Keratinocyte (primary cell): ENCODE measurements at regions not wholly inside any gene's neighbourhood (a gene's known extent, or its start where the extent isn't known, plus 50 kb on each side); places are given as distances from the start of the nearest gene placed in this dataset.

Experiments used
- DNase-seq: peaks from one replicate; pipeline ENCODE4 v3.0.0-alpha.2; 2011; ENCODE audit warnings: low read depth, missing footprints, low spot score
- FAIRE-seq: peaks from 2 replicates; lab custom pipeline; 2011; peaks lifted over from hg19 to GRCh38; lab: Jason Lieb, UNC
- H2AFZ ChIP-seq: 2 replicates; pipeline ENCODE4 v1.6.0; 2012; ENCODE audit warnings: low read length, control low read depth, inconsistent platforms; ENCODE audit not compliant: control insufficient read depth
- H3K27ac ChIP-seq: 2 replicates; pipeline ENCODE4 v1.5.1; 2011; ENCODE audit warnings: low read length; ENCODE audit not compliant: control insufficient read depth, insufficient read depth
- H3K27me3 ChIP-seq: 3 replicates; pipeline ENCODE4 v1.6.0; 2011; ENCODE audit warnings: low read length; ENCODE audit not compliant: control insufficient read depth, insufficient read depth; ENCODE audit errors: extremely low read depth
- H3K36me3 ChIP-seq, 2 experiments: 2 replicates in 1 of 2; 3 replicates in 1 of 2; pipeline ENCODE4 v1.5.1; 2011; ENCODE audit warnings: low read length in 2 of 2, mild to moderate bottlenecking in 1 of 2; ENCODE audit not compliant: control insufficient read depth in 2 of 2, insufficient read depth in 2 of 2; ENCODE audit errors: extremely low read depth in 1 of 2
- H3K4me1 ChIP-seq: 3 replicates; pipeline ENCODE4 v1.5.1; 2011; ENCODE audit warnings: low read length; ENCODE audit not compliant: control insufficient read depth, insufficient read depth; ENCODE audit errors: extremely low read depth
- H3K4me2 ChIP-seq: 3 replicates; pipeline ENCODE4 v1.6.0; 2011; ENCODE audit warnings: low read depth, low read length; ENCODE audit not compliant: control insufficient read depth, insufficient read depth; ENCODE audit errors: extremely low read depth
- H3K4me3 ChIP-seq, 3 experiments: fragments of 200-600 bp in 1 of 3; sonication (generic) in 1 of 3; 2 replicates in 2 of 3; 3 replicates in 1 of 3; pipeline ENCODE4 v1.5.1; 2011 to 2016; ENCODE audit warnings: low read length in 3 of 3, mild to moderate bottlenecking in 3 of 3, control low read depth in 2 of 3, inconsistent platforms in 1 of 3, low read depth in 1 of 3, mixed read lengths in 1 of 3, mixed run types in 1 of 3, moderate library complexity in 1 of 3; ENCODE audit not compliant: control insufficient read depth in 2 of 3, insufficient read depth in 2 of 3; ENCODE audit errors: extremely low read depth in 1 of 3
- H3K79me2 ChIP-seq: 2 replicates; pipeline ENCODE4 v1.6.0; 2012; ENCODE audit warnings: low read length; ENCODE audit not compliant: control insufficient read depth, insufficient read depth
- H3K9ac ChIP-seq: 3 replicates; pipeline ENCODE4 v1.6.0; 2011; ENCODE audit warnings: low read length; ENCODE audit not compliant: control insufficient read depth, insufficient read depth; ENCODE audit errors: extremely low read depth
- H3K9me1 ChIP-seq: 3 replicates; pipeline ENCODE4 v1.6.0; 2011; ENCODE audit warnings: low read length; ENCODE audit not compliant: control insufficient read depth, insufficient read depth; ENCODE audit errors: extremely low read depth
- H3K9me3 ChIP-seq: 2 replicates; pipeline ENCODE4 v1.5.1; 2012; ENCODE audit warnings: low read depth, low read length; ENCODE audit not compliant: control insufficient read depth
- H4K20me1 ChIP-seq: 3 replicates; pipeline ENCODE4 v1.6.0; 2011; ENCODE audit warnings: low read length; ENCODE audit not compliant: control insufficient read depth, insufficient read depth; ENCODE audit errors: extremely low read depth
- CTCF ChIP-seq, 3 experiments: IDR thresholded peaks in 1 of 3; conservative IDR thresholded peaks in 1 of 3; optimal IDR thresholded peaks in 1 of 3; 2 replicates in 2 of 3; 3 replicates in 1 of 3; pipeline versions ENCODE3 to v1.5.1; 2011; ENCODE audit warnings: low read length in 3 of 3, mild to moderate bottlenecking in 3 of 3, moderate library complexity in 2 of 3, control low read depth in 1 of 3, inconsistent platforms in 1 of 3; ENCODE audit not compliant: insufficient read depth in 2 of 3; ENCODE audit errors: extremely low read depth in 1 of 3
- EZH2 ChIP-seq: IDR thresholded peaks from one replicate; pipeline ENCODE4 v1.6.1; 2012; ENCODE audit warnings: inconsistent platforms, mild to moderate bottlenecking, low read length, moderate library complexity
- dilution Hi-C: fragments of 300-500 bp; cut with MboI; formaldehyde crosslinking; loops from one replicate; pipeline ENCODE4 v1.7.0; 2020; ENCODE audit warnings: low sequenced_read_pairs; ENCODE audit not compliant: extremely low pct_ligation_motif_present

GRCh38 chr2:120628248-120628647 is 107.4 kb upstream of the GLI2 start:
- H3K9ac ChIP-seq = no peak overlapping the region
- TF ChIP-seq EZH2 = no peak
- dilution Hi-C loops = no loop called here
- no peaks in the 10 kb centered on the region for H3K36me3 ChIP-seq
- H3K4me2 ChIP-seq = no peak overlapping the region
- H3K4me1 ChIP-seq = peaks cover 9% of the 10 kb centered on the region
- H3K27me3 ChIP-seq = peaks cover 3% of the 10 kb centered on the region
- DNase-seq (no peak), FAIRE-seq (no peak)
- no peak overlapping the region for H3K27ac ChIP-seq
- no peaks in the 10 kb centered on the region for H4K20me1 ChIP-seq
- no peaks in the 10 kb centered on the region for H3K79me2 ChIP-seq
- H2AFZ ChIP-seq = no peak overlapping the region
- H3K9me1 ChIP-seq = no peaks in the 10 kb centered on the region
- H3K4me3 ChIP-seq = no peak overlapping the region
- H3K9me3 ChIP-seq = no peaks in the 10 kb centered on the region

GRCh38 chr2:120629241-120629895 is 106.3 kb upstream of the GLI2 start:
- Histone ChIP-seq H4K20me1 (no peaks in the 10 kb centered on the region), H2AFZ (no peak overlapping the region), H3K4me1 (peaks cover 9% of the 10 kb centered on the region), H3K9ac (no peak overlapping the region), H3K27me3 (peaks cover 3% of the 10 kb centered on the region), H3K4me2 (no peak overlapping the region), H3K27ac (no peak overlapping the region), H3K36me3 (no peaks in the 10 kb centered on the region), H3K9me1 (no peaks in the 10 kb centered on the region), H3K4me3 (no peak overlapping the region), H3K79me2 (no peaks in the 10 kb centered on the region), H3K9me3 (no peaks in the 10 kb centered on the region)
- FAIRE-seq (no peak), DNase-seq (no peak)
- no peak for TF ChIP-seq CTCF (optimal IDR thresholded peaks at IDR 0.05 in 1 of 3, IDR thresholded peaks at IDR 0.05 in 1 of 3, conservative IDR thresholded peaks at IDR 0.05 in 1 of 3; ENCODE audit: extremely low read depth in 1 of 3, insufficient read depth in 2 of 3, low read length in 3 of 3)
- TF ChIP-seq EZH2 = no peak
- dilution Hi-C loops = no loop called here
